Ureter (tissue), 1 donor: ENCODE measurements at regions not wholly inside any gene's neighbourhood (a gene's known extent, or its start where the extent isn't known, plus 50 kb on each side); places are given as distances from the start of the nearest gene placed in this dataset.

Experiments used
- DNase-seq: peaks from one replicate; pipeline ENCODE4 v3.0.0-alpha.2; 2020; ENCODE audit warnings: low spot score
- donor health status: DM: yes; HTN: yes; CAD: no.

GRCh38 chr15:31473385-31474058 lies 146.9 kb downstream of the KLF13 start:
- peak; percentile 32 for DNase-seq

GRCh38 chr15:31474059-31474868 lies 147.6 kb downstream of the KLF13 start:
- DNase-seq, result peak; percentile 29

- DNase-seq, result peak; percentile 31
Measured at GRCh38 chr15:31476236-31476810, 149.7 kb downstream of the KLF13 start.

GRCh38 chr15:31476866-31477265 lies 150.2 kb downstream of the KLF13 start:
- peak; percentile 18 for DNase-seq

- DNase-seq, result no peak
Measured at GRCh38 chr15:31477301-31477700, 150.7 kb downstream of the KLF13 start.

GRCh38 chr15:31477851-31478701 lies 151.4 kb downstream of the KLF13 start:
- no peak for DNase-seq

GRCh38 chr15:31478702-31479221 lies 152.1 kb downstream of the KLF13 start:
- no peak for DNase-seq

- no peak for DNase-seq
Measured at GRCh38 chr15:31480356-31481025, 153.9 kb downstream of the KLF13 start.

- DNase-seq, result no peak
Measured at GRCh38 chr15:31481142-31481541, 154.5 kb downstream of the KLF13 start.

- peak; percentile 39 for DNase-seq
Measured at GRCh38 chr15:31482122-31482922, 155.7 kb downstream of the KLF13 start.

GRCh38 chr15:31483053-31483985 lies 156.7 kb downstream of the KLF13 start:
- DNase-seq, result no peak

GRCh38 chr15:31483986-31484951 lies 157.6 kb downstream of the KLF13 start:
- DNase-seq, result peak; percentile 27

GRCh38 chr15:31484986-31485385 lies 158.4 kb downstream of the KLF13 start:
- peak; percentile 29 for DNase-seq

- DNase-seq, result no peak
Measured at GRCh38 chr15:31485431-31485830, 158.8 kb downstream of the KLF13 start.

- DNase-seq, result no peak
Measured at GRCh38 chr15:31485911-31486461, 159.4 kb downstream of the KLF13 start.

- no peak for DNase-seq
Measured at GRCh38 chr15:31486506-31486905, 159.9 kb downstream of the KLF13 start.

GRCh38 chr15:31486906-31487695 lies 160.5 kb downstream of the KLF13 start:
- DNase-seq, result no peak
